H1 (cell line): ENCODE measurements at regions not wholly inside any gene's neighbourhood (a gene's known extent, or its start where the extent isn't known, plus 50 kb on each side); places are given as distances from the start of the nearest gene placed in this dataset.

Source experiments
- GTF2F1 ChIP-seq: IDR thresholded peaks from 2 replicates; pipeline ENCODE4 v1.6.1; 2012; ENCODE audit warnings: low read depth, low read length, improper control_type of control experiment, borderline replicate concordance
- HDAC2 ChIP-seq, 2 experiments: fragments of 300-600 bp in 1 of 2; sonication (generic) in 1 of 2; IDR thresholded peaks; 2 replicates each; pipeline ENCODE4 v1.6.1; 2011 to 2012; ENCODE audit warnings: low read depth in 2 of 2, low read length in 2 of 2, mild to moderate bottlenecking in 2 of 2, moderate library complexity in 2 of 2, borderline replicate concordance in 1 of 2, inconsistent platforms in 1 of 2
- HDAC6 ChIP-seq: IDR thresholded peaks from one replicate; pipeline ENCODE4 v1.7.1; 2012; ENCODE audit warnings: low read depth, mild to moderate bottlenecking, inconsistent platforms, low read length, moderate library complexity
- POU5F1 ChIP-seq: IDR thresholded peaks from 2 replicates; pipeline ENCODE4 v1.6.1; 2011; ENCODE audit warnings: low read depth, mild to moderate bottlenecking, low read length, moderate library complexity
- RXRA ChIP-seq: IDR thresholded peaks from 2 replicates; pipeline ENCODE4 v1.6.1; 2011; ENCODE audit warnings: low read depth, mild to moderate bottlenecking, low read length, moderate library complexity; ENCODE audit not compliant: insufficient read depth
- SP4 ChIP-seq: IDR thresholded peaks from 2 replicates; pipeline ENCODE4 v1.6.1; 2012; ENCODE audit warnings: low read length, inconsistent platforms
- TCF12 ChIP-seq: IDR thresholded peaks from 2 replicates; pipeline ENCODE4 v1.6.1; 2011; ENCODE audit warnings: low read depth, mild to moderate bottlenecking, low read length
- TF ChIP-seq, protein P1 (sequence below): IDR thresholded peaks from 2 replicates; pipeline ENCODE4 v1.6.1; 2012; ENCODE audit warnings: inconsistent platforms

DNA sequence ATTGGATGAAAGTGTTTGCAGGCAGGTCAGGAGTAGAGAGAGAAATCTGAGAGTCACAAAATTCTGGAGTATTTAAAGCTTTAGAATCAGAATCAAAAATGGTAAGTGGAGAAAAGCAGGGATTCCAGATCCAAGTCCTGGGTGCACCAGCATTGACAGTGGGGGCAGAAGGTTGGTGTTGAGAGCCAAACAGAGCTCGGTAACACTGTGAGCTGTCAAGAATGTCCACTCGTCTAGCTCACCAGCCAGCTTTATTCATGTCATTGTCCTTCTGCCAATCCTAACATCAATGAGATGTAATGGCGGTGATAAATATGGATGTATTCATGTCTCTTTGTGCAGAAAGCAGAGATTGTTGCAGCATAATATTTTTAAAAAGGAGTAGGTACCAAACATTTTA is 128.8 kb downstream of the KLF6 start (continued):
- TF ChIP-seq HDAC6, result no peak
- no peak for TF ChIP-seq SP4
- no peak for TF ChIP-seq TCF12
- TF ChIP-seq, protein P1, sequence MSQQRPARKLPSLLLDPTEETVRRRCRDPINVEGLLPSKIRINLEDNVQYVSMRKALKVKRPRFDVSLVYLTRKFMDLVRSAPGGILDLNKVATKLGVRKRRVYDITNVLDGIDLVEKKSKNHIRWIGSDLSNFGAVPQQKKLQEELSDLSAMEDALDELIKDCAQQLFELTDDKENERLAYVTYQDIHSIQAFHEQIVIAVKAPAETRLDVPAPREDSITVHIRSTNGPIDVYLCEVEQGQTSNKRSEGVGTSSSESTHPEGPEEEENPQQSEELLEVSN, result no peak
- no peak for TF ChIP-seq HDAC2 (IDR thresholded peaks at IDR 0.05; ENCODE audit: borderline replicate concordance in 1 of 2, low read depth in 2 of 2, low read length in 2 of 2)
- no peak for TF ChIP-seq RXRA
- no peak for TF ChIP-seq GTF2F1
- TF ChIP-seq POU5F1, result no peak
